ENCODE measurements at regions not wholly inside any gene's neighbourhood (a gene's known extent, or its start where the extent isn't known, plus 50 kb on each side); places are given as distances from the start of the nearest gene placed in this dataset. TPM values are rescaled to one million over a fixed set of nuclear protein-coding genes. Genes with fewer than 3 reads are reported as not detected.
A peak's percentile ranks its signal among the peaks of the same experiment; 100 is the strongest.
"Not testable (repeated sequence)": the region's sequence is repeated elsewhere in the genome, so short reads cannot be mapped to it uniquely, and the experiment has no call there.

DNA sequence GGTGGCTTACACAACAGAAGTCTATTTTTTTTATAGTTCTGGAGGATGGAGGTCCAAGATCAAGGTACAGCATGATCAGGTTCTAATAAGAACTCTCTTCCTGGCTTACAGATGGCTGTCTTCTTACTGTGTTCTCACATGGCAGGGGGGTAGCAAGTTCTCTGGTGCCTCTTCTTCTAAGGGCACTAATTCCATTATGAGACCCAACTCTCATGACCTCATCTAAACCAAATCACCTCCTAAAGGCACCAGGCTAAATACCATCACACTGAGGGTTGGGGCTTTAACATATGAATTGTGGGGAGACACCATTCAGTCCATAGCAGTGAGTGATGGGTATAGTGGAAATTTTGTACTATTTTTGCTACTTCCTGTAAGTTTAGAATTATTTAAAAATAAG is 75.2 kb upstream of the SLC4A7 start:
- no peak for DNase-seq (ENCODE audit: low read depth)

DNA sequence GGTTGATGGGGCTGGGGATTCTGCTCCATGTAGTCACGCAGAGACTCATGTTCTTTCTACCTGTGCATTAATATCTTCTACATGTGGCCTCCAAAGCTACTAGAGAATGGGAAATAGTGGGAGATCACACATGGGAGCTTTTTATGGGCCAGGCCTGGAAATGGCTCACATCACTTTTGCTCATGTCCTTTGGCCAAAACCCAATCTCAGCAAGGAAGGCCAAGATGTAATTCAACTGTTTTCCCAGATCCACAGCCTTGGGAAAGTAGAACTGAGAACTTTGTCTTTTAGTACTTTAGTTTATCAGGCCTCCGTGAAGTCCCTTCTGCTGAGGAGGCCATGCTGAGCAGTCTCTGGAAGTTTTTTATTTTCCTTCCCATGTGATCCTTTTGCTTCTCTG is 73.2 kb upstream of the SLC4A7 start:
- DNase-seq (ENCODE audit: low read depth), result no peak

DNA sequence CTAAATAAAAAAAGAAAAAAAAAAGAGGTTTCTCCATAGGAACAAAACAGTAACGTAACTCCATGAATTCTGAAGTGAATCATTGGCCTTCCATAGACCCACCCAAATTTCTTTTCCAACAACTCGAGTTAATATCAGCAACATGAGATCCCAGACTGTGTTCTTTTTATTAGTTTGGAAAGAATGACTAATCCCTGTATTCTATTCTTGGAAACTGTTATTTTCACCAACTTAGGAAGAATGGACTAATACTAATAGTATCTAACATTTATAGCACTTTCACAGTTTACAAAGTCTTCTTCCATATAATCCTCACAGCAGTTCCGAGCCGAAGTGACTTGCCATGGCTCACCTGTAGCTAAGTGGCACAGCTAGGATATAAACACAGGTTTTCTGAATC is 72.7 kb upstream of the SLC4A7 start:
- DNase-seq (ENCODE audit: low read depth), result no peak

DNA sequence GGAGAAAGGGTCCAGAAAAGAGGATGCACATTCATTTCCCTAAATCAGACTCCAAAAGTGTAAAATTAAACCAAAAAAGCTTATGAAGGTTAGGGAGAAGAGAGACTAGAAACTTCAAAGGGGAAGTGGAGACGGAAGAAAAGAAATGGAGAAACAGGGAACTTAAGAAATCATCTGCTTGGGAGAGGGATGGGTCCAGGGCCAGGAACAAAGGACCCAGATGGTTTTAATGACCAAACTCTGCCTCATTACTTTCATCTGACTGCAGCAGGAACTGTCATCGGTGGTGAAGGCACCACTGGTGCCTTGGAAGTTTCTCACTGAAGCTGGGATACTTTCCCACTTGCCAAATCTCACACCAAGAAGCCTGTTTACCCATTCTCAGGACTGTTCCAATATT is 70.5 kb upstream of the SLC4A7 start:
- no peak for DNase-seq (ENCODE audit: low read depth)

DNA sequence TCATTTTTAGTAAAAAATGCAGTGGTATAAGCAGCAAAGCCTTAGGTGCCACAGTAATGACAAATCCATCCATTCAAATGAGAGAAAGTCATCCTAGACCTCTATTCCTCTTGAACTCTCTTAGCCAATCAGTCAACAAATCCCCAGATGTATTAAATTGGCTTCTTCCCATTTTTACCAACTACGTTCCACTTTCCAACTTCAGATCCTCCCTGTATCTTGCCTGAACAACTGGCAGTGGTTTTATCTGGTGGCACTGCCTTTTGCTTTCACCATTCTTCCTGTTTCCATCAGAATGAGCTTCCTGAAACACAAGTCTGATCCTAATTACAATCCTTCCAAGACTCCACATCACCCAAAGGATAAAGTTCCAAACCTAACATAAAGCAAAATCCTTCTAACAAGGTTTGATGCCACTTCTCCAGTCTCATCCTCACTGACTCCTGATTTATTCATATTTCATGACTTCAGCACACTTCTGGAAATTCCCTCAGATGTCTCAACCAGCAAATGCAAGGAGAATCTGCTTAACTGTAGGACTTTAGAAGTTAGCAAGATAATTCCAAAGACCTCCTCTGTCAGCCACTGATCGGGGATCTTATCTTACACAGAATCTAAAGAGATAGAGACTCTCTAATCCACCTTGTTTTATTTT is 69.8 kb upstream of the SLC4A7 start:
- no peak for DNase-seq (ENCODE audit: low read depth)

DNA sequence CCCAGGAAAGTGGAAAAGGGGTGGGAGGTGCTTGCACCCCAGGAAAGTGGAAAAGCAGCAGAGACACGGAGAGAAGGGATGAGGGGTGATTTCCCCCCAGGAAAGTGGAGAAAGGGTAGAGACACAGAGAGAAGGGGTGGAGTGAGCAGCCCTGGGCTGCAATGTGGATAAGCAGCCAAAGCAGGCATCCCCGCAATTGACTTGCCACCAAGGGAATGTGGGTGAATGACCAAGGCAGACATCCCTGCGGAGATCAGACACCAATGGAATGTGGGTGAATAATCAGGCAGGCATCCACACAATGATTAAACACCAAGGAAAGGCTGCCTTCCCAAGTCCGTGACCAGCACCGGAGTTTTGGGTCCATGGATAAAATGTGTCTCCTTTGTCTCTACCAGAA is 68.5 kb upstream of the SLC4A7 start:
- peak; percentile 77 for DNase-seq (ENCODE audit: low read depth)

DNA sequence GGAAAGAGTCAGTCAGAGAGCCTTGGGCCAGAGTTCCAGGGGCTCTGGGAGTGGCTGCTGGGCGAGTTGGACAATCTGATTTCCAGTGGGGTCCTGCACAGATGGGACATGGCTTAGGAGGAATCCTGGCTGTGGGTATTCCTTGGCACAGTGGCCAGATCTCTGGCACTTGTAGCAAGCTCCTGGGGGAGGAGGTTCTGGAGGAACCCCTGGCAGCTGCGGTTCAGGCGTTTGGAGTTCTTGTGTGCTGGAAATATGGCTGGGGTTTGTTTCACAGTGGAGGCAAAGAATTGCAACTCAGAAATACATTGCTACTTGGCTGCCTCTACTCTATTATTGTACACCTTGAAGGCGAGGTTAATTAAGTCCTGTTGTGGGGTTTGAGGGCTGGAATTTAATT is 67.2 kb upstream of the SLC4A7 start:
- DNase-seq (ENCODE audit: low read depth), result not testable (repeated sequence)

DNA sequence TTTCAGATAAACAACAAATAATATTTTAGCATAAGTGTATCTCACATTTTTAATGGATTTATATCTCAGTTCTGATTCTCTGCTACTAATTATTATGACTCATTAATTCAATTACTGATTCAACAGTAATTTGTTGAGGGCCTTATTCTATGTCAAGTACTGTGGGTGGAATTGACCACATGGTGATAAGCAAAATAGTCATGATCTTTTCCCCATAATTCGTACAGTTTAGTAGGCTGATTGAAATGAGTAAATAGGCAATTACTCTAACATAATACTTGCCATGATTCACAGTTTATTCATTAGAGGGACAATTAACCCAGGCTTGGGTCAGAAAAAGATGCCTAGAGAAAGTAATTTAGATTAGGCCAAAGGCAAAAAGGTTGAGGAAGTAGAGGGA is 60.9 kb upstream of the SLC4A7 start:
- no peak for DNase-seq (ENCODE audit: low read depth)

DNA sequence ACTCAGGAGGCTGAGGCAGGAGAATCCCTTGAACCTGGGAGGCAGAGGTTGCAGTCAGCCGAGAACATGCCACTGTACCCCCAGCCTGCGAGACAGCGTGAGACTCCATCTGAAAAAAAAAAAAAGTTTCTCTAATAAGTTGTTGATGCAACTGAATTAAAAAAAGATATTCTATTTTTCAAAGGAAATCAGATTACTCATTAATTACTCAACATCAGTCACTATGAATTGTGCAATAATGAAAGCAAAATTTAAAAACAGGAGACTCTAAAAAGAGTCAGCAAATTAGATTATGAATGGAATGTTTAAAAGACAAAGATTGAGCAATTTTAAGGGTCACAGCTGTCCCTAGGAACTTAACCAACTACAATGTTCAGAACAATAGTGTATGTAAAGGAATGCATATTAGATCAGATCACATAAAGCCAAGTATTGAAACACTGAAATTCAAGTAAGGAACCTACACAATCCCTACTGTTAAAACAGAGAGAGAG is 60.2 kb upstream of the SLC4A7 start:
- peak; percentile 81 for DNase-seq (ENCODE audit: low read depth)

DNA sequence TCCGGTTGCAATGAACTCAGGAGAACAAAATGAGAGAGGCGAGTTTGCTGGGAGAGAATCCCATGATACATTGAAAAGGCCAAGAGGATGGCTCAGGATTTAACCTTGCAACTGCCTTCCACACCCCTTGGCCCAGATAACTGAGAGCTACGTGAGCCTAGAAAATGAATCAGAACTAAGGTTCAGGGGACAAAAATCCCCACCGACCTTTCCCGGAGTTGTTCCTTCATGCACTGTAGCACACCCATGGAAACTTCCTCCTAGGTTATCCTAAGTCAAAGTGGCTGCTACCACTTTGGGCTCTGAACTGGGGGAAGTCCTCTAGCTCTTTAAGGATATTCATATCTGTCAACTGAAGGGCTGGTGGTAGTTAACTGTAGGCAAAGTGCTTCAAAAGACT is 58.3 kb upstream of the SLC4A7 start:
- DNase-seq (ENCODE audit: low read depth), result no peak

DNA sequence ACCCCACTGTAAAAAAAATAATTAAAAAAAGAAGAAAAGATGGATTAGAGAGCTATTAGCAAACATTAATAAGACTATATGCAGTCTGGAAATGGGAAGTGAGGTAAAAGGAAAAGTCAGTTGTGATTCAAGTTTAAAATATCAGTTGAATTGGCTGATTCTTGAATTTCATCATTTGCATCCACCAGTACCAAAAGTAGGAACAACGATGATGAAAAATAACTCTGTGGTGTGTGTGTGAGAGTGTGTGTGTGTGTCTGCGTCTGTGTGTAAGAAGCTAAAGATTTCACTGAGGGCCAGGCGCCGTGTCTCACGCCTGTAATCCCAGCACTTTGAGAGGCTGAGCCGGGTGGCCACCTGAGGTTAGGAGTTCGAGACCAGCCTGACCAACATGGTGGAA is 56.0 kb upstream of the SLC4A7 start:
- no peak for DNase-seq (ENCODE audit: low read depth)

DNA sequence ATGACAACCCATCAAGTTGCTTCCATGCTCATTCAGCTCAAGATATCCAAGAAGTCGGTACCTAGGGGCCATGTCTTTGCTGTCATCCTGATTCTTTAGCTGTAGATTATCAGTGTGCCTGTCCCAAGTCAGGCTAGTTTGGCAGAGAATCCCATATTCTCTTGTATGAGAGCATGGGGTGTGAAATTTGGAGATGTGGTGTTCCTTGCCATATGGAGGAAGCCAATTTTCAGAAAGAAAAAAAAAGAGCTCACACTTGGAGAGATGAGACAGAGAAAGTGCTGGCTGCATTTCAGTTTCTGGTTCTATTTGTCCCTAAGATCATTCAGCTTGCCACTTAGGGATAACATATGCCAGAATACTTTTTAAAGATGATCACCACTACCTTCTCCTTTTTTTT is 52.3 kb upstream of the SLC4A7 start:
- no peak for DNase-seq (ENCODE audit: low read depth)

DNA sequence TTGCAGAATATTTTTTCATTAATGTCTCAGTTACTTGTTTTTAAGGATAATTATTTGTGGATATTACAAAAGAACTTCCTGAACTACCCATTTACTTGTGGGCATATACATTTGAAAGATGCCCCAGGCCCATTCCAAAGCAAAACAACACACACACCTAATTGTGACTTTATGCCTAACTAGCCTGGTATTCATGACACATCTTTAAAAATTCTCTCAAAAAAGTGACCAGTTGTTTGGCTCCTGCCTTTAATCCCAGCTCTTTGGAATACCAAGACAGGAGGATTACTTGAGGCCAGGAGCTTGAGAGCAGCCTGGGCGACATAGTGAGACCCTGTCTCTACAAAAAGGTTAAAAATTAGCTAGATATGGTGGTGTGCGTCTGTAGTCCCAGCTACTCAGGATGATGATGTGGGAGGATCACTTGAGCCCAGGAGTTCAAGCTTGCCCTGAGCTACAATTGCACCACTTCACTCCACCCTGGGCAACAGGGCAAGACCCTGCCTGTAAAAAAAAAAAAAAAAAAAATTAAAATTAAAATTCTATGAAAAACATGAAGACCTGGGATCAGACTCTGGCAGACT is 51.7 kb upstream of the SLC4A7 start:
- DNase-seq (ENCODE audit: low read depth), result peak; percentile 80

DNA sequence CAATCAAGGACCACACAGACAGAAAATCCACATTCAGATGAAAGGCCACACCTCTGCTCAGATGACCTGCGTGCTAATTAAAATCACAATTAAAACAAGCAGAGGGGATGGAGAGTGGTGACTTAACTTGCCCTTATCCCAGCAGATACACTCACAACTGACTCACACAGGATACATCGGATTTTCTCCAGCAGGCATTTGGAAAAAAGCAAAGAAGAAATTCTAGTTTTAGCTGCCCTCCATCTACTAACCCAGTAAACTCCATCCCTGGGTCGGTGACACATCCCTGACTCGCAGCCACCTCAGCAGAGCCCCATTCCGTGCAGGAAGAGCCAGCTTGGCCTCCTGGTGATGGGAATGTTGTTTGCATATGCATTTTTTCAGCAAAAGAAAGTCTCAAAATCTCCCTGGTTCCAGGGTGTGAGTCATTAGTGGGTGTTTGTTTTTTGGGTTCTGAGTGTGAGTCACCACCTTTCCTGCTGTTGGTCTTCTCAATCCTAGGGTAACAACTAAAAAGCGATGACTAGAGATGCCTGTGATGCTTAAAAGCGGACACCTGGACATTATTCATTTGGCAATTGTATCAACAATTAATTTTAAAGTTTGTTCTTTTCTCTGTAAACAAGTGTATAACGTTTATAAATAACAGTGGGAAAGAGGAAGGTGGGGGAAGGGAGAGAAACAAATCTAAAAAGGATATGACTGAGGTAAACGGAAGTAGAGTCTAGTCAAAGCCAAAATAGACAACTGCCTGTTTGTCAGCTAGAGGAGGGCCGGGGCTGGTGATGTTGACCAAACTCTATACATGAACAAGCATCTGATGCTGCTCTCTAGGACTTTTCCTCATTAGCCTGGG is 49.8 kb upstream of the SLC4A7 start:
- peak; percentile 100 for DNase-seq (ENCODE audit: low read depth)

Small RNA genes in the stretch of these regions (small RNA-seq; reads per million reads assigned to genes)
- gene AC098614.2 (not detected), gene RF00019 (not detected)

All from HT1080 (cell line).